SK-N-SH treated with all-trans-retinoic acid at 6 μM for 48 hours (cell line): ENCODE measurements at regions not wholly inside any gene's neighbourhood (a gene's known extent, or its start where the extent isn't known, plus 50 kb on each side); places are given as distances from the start of the nearest gene placed in this dataset.

ENCODE experiments used
- ATAC-seq: fragments of 200-7000 bp; cut with Tn5 transposase; 3 replicates; pipeline ENCODE4 v1.9.1; 2020; ENCODE audit warnings: mild to moderate bottlenecking, moderate library complexity
- ARNTL ChIP-seq: fragments of 450-650 bp; formaldehyde crosslinking; IDR thresholded peaks from 2 replicates; pipeline ENCODE4 v1.5.0; 2020; ENCODE audit warnings: low read depth, mild to moderate bottlenecking, moderate library complexity, borderline replicate concordance
- BACH2 ChIP-seq: fragments of 250-450 bp; sonication (Bioruptor Pico); IDR thresholded peaks from 2 replicates; pipeline ENCODE4 v1.9.0; 2021; ENCODE audit warnings: mild to moderate bottlenecking, borderline replicate concordance
- CSDC2 ChIP-seq: fragments of 250-450 bp; sonication (Bioruptor Pico); IDR thresholded peaks from 2 replicates; pipeline ENCODE4 v1.5.0; 2020; ENCODE audit warnings: mild to moderate bottlenecking, moderate library complexity
- ESRRG ChIP-seq: fragments of 250-450 bp; sonication (Bioruptor Pico); IDR thresholded peaks from 2 replicates; pipeline ENCODE4 v1.6.1; 2021; ENCODE audit warnings: mild to moderate bottlenecking
- GLIS3 ChIP-seq: fragments of 250-450 bp; sonication (Bioruptor Pico); IDR thresholded peaks from 2 replicates; pipeline ENCODE4 v1.5.0; 2020; ENCODE audit warnings: mild to moderate bottlenecking, moderate library complexity
- ISL1 ChIP-seq: fragments of 250-450 bp; sonication (Bioruptor Pico); IDR thresholded peaks from 2 replicates; pipeline ENCODE4 v2.1.2; 2022; ENCODE audit warnings: mild to moderate bottlenecking, moderate library complexity
- OSR1 ChIP-seq: fragments of 250-450 bp; sonication (Bioruptor Pico); IDR thresholded peaks from 2 replicates; pipeline ENCODE4 v1.8.0; 2022; ENCODE audit warnings: moderate library complexity, mild to moderate bottlenecking, inconsistent platforms
- PPARA ChIP-seq: fragments of 250-450 bp; sonication (Bioruptor Pico); IDR thresholded peaks from 2 replicates; pipeline ENCODE4 v1.5.0; 2020; ENCODE audit warnings: mild to moderate bottlenecking, borderline replicate concordance
- RARB ChIP-seq: fragments of 250-450 bp; sonication (Bioruptor Pico); IDR thresholded peaks from 2 replicates; pipeline ENCODE4 v1.8.0; 2021; ENCODE audit warnings: mild to moderate bottlenecking, moderate library complexity
- TCF4 ChIP-seq: fragments of 250-450 bp; sonication (Bioruptor Pico); IDR thresholded peaks from 2 replicates; pipeline ENCODE4 v1.8.0; 2021; ENCODE audit warnings: mild to moderate bottlenecking, moderate library complexity, borderline replicate concordance
- ZC3H10 ChIP-seq: fragments of 250-450 bp; sonication (Bioruptor Pico); IDR thresholded peaks from 2 replicates; pipeline ENCODE4 v1.5.1; 2021; ENCODE audit warnings: mild to moderate bottlenecking, moderate library complexity
- ZFP3 ChIP-seq: fragments of 250-450 bp; sonication (Bioruptor Pico); IDR thresholded peaks from 2 replicates; pipeline ENCODE4 v1.5.0; 2020; ENCODE audit warnings: mild to moderate bottlenecking, moderate library complexity
- ZFP30 ChIP-seq: fragments of 450-650 bp; formaldehyde crosslinking; IDR thresholded peaks from 2 replicates; pipeline ENCODE4 v1.5.0; 2022; ENCODE audit warnings: mild to moderate bottlenecking, moderate library complexity
- ZNF565 ChIP-seq: fragments of 450-650 bp; formaldehyde crosslinking; conservative IDR thresholded peaks from 2 replicates; pipeline ENCODE4 v1.5.0; 2020; ENCODE audit warnings: low read depth, mild to moderate bottlenecking, moderate library complexity
- ZNF70 ChIP-seq: fragments of 450-650 bp; formaldehyde crosslinking; IDR thresholded peaks from 2 replicates; pipeline ENCODE4 v1.5.0; 2020; ENCODE audit warnings: mild to moderate bottlenecking, moderate library complexity
- ZNF8 ChIP-seq: fragments of 450-650 bp; formaldehyde crosslinking; IDR thresholded peaks from 2 replicates; pipeline ENCODE4 v1.5.0; 2020; ENCODE audit warnings: mild to moderate bottlenecking, moderate library complexity
- TF ChIP-seq, protein P1 (sequence below): fragments of 250-450 bp; sonication (Bioruptor Pico); IDR thresholded peaks from 2 replicates; pipeline ENCODE4 v1.5.1; 2020; ENCODE audit warnings: low read depth, mild to moderate bottlenecking, moderate library complexity
- TF ChIP-seq, protein P2 (sequence below): fragments of 250-450 bp; sonication (Bioruptor Pico); IDR thresholded peaks from 2 replicates; pipeline ENCODE4 v1.8.0; 2020; ENCODE audit warnings: mild to moderate bottlenecking, moderate library complexity, borderline replicate concordance
- TF ChIP-seq, protein P3 (sequence below): fragments of 250-450 bp; sonication (Bioruptor Pico); IDR thresholded peaks from 2 replicates; pipeline ENCODE4 v1.8.0; 2021; ENCODE audit warnings: low read depth, mild to moderate bottlenecking, moderate library complexity, borderline replicate concordance
- TF ChIP-seq, protein P4 (sequence below): fragments of 250-450 bp; sonication (Bioruptor Pico); IDR thresholded peaks from 2 replicates; pipeline ENCODE4 v1.5.1; 2021; ENCODE audit warnings: mild to moderate bottlenecking, moderate library complexity
- TF ChIP-seq, protein P5 (sequence below): fragments of 250-450 bp; sonication (Bioruptor Pico); IDR thresholded peaks from 2 replicates; pipeline ENCODE4 v1.5.0; 2020; ENCODE audit warnings: mild to moderate bottlenecking, moderate library complexity

DNA sequence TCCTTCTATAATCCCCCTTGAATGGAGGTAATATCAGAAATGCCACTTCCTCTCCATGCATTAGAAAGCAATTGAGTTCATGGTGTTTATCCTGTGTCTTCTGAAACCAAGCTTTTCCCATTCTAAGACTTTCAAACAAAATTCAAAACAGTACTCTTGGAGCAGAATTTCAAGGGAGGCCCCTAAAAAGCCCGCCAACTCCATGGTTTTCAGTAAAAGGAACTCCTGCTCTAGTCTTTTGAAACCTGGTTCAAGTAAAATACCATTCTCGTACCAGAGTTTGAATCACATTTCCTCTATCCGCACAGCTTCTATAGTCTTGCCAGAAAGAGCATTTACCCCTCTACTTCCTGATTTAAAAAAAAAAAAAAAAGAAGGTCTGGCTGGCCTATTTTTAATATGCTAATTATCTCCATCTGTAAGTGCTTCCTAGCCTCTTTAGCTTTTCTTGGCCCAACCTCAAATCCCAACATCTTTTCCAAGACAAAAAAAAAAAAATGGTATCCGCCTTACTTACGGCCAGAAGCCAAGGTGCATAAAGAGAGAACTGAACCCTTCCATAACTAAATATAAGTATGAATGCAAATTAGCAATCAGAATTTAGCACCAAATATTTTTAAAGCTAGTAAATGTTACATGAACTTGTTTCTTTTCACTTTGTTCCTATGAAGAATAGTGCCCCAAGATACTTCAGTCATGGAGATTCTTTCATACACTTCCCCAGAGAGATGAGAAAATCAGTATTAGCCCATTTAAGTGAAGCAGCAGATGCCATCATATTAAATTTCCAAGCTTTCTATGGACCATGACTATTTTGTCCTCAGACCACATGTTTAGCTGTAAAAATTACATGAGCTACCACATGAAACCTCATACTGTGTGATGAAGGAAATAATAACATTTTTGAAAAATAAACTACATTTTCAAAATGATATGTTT, 199.9 kb upstream of the FAM3C start:
- TF ChIP-seq, protein P1, sequence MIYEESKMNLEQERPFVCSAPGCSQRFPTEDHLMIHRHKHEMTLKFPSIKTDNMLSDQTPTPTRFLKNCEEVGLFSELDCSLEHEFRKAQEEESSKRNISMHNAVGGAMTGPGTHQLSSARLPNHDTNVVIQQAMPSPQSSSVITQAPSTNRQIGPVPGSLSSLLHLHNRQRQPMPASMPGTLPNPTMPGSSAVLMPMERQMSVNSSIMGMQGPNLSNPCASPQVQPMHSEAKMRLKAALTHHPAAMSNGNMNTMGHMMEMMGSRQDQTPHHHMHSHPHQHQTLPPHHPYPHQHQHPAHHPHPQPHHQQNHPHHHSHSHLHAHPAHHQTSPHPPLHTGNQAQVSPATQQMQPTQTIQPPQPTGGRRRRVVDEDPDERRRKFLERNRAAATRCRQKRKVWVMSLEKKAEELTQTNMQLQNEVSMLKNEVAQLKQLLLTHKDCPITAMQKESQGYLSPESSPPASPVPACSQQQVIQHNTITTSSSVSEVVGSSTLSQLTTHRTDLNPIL (CRISPR knock-in tag), result no peak
- TF ChIP-seq ZNF70 (no peak), ZC3H10 (no peak), RARB (CRISPR knock-in tag) (no peak), GLIS3 (CRISPR knock-in tag) (no peak), ZFP30 (CRISPR knock-in tag) (no peak), PPARA (CRISPR knock-in tag) (no peak), BACH2 (CRISPR knock-in tag) (no peak), ESRRG (CRISPR knock-in tag) (no peak), ISL1 (no peak), ZNF8 (no peak), TCF4 (CRISPR knock-in tag) (no peak), CSDC2 (CRISPR knock-in tag) (no peak), ZNF565 (no peak), OSR1 (CRISPR knock-in tag) (no peak), ARNTL (CRISPR knock-in tag) (no peak)
- TF ChIP-seq, protein P2, sequence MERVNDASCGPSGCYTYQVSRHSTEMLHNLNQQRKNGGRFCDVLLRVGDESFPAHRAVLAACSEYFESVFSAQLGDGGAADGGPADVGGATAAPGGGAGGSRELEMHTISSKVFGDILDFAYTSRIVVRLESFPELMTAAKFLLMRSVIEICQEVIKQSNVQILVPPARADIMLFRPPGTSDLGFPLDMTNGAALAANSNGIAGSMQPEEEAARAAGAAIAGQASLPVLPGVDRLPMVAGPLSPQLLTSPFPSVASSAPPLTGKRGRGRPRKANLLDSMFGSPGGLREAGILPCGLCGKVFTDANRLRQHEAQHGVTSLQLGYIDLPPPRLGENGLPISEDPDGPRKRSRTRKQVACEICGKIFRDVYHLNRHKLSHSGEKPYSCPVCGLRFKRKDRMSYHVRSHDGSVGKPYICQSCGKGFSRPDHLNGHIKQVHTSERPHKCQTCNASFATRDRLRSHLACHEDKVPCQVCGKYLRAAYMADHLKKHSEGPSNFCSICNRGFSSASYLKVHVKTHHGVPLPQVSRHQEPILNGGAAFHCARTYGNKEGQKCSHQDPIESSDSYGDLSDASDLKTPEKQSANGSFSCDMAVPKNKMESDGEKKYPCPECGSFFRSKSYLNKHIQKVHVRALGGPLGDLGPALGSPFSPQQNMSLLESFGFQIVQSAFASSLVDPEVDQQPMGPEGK (CRISPR knock-in tag), result no peak
- TF ChIP-seq, protein P3, sequence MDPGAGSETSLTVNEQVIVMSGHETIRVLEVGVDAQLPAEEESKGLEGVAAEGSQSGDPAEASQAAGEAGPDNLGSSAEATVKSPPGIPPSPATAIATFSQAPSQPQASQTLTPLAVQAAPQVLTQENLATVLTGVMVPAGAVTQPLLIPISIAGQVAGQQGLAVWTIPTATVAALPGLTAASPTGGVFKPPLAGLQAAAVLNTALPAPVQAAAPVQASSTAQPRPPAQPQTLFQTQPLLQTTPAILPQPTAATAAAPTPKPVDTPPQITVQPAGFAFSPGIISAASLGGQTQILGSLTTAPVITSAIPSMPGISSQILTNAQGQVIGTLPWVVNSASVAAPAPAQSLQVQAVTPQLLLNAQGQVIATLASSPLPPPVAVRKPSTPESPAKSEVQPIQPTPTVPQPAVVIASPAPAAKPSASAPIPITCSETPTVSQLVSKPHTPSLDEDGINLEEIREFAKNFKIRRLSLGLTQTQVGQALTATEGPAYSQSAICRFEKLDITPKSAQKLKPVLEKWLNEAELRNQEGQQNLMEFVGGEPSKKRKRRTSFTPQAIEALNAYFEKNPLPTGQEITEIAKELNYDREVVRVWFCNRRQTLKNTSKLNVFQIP (CRISPR knock-in tag), result no peak
- TF ChIP-seq, protein P4, sequence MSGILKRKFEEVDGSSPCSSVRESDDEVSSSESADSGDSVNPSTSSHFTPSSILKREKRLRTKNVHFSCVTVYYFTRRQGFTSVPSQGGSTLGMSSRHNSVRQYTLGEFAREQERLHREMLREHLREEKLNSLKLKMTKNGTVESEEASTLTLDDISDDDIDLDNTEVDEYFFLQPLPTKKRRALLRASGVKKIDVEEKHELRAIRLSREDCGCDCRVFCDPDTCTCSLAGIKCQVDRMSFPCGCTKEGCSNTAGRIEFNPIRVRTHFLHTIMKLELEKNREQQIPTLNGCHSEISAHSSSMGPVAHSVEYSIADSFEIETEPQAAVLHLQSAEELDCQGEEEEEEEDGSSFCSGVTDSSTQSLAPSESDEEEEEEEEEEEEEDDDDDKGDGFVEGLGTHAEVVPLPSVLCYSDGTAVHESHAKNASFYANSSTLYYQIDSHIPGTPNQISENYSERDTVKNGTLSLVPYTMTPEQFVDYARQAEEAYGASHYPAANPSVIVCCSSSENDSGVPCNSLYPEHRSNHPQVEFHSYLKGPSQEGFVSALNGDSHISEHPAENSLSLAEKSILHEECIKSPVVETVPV, result no peak
- TF ChIP-seq, protein P5, sequence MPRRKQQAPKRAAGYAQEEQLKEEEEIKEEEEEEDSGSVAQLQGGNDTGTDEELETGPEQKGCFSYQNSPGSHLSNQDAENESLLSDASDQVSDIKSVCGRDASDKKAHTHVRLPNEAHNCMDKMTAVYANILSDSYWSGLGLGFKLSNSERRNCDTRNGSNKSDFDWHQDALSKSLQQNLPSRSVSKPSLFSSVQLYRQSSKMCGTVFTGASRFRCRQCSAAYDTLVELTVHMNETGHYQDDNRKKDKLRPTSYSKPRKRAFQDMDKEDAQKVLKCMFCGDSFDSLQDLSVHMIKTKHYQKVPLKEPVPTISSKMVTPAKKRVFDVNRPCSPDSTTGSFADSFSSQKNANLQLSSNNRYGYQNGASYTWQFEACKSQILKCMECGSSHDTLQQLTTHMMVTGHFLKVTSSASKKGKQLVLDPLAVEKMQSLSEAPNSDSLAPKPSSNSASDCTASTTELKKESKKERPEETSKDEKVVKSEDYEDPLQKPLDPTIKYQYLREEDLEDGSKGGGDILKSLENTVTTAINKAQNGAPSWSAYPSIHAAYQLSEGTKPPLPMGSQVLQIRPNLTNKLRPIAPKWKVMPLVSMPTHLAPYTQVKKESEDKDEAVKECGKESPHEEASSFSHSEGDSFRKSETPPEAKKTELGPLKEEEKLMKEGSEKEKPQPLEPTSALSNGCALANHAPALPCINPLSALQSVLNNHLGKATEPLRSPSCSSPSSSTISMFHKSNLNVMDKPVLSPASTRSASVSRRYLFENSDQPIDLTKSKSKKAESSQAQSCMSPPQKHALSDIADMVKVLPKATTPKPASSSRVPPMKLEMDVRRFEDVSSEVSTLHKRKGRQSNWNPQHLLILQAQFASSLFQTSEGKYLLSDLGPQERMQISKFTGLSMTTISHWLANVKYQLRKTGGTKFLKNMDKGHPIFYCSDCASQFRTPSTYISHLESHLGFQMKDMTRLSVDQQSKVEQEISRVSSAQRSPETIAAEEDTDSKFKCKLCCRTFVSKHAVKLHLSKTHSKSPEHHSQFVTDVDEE (CRISPR knock-in tag), result no peak
- ATAC-seq, result no peak

DNA sequence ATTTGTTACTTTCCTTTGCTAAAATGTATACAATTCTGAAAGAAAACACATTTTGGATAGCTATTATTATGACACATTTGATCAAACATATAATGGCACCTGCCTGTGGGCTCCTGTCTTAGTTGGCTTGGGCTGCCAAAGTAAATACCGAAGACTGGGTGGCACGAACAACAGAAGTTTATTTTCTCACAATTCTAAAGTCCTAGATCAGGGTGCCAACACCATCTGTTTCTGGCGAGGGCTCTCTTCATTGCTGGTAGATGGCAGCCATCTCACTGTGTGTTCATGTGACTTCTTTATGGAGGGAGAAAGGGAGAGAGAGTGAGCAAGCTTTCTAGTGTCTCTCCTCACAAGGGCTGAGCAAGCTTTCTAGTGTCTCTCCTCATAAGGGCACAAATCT, 195.8 kb upstream of the FAM3C start:
- no peak for ATAC-seq
- TF ChIP-seq ZC3H10 (no peak), ZFP3 (CRISPR knock-in tag) (no peak), ZNF565 (no peak), BACH2 (CRISPR knock-in tag) (no peak), ZNF8 (no peak), OSR1 (CRISPR knock-in tag) (no peak), ISL1 (no peak), ARNTL (CRISPR knock-in tag) (no peak), CSDC2 (CRISPR knock-in tag) (no peak), ESRRG (CRISPR knock-in tag) (no peak), TCF4 (CRISPR knock-in tag) (no peak)
- TF ChIP-seq, protein P5 (CRISPR knock-in tag), result no peak
- TF ChIP-seq, protein P1 (CRISPR knock-in tag), result no peak
- TF ChIP-seq, protein P2 (CRISPR knock-in tag), result no peak
